ENCODE measurements at regions not wholly inside any gene's neighbourhood (a gene's known extent, or its start where the extent isn't known, plus 50 kb on each side); places are given as distances from the start of the nearest gene placed in this dataset.

DNA sequence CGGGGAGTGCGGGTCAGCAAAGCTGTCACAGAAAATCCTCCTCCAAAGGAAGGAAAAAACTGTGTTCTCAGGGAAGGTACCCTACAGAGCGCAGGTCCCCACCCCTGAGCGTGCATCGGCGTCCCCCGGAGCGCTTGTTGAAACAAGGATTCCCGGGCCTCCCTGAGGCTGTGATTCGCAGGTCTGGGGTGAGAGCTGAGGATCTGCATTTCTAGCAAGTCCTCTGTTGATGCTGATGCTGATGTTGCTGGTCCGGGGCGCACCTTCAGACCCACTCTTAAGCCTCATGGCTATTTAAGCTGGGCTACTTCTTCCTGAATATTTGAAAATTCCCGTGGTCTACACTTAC is 226.2 kb upstream of the IGF1R start:
- TF ChIP-seq, protein P1, sequence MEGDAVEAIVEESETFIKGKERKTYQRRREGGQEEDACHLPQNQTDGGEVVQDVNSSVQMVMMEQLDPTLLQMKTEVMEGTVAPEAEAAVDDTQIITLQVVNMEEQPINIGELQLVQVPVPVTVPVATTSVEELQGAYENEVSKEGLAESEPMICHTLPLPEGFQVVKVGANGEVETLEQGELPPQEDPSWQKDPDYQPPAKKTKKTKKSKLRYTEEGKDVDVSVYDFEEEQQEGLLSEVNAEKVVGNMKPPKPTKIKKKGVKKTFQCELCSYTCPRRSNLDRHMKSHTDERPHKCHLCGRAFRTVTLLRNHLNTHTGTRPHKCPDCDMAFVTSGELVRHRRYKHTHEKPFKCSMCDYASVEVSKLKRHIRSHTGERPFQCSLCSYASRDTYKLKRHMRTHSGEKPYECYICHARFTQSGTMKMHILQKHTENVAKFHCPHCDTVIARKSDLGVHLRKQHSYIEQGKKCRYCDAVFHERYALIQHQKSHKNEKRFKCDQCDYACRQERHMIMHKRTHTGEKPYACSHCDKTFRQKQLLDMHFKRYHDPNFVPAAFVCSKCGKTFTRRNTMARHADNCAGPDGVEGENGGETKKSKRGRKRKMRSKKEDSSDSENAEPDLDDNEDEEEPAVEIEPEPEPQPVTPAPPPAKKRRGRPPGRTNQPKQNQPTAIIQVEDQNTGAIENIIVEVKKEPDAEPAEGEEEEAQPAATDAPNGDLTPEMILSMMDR (conservative IDR thresholded peaks at IDR 0.05; ENCODE audit: low read depth, low read length) = no peak
- no peak for DNase-seq (ENCODE audit: low read depth)
- no peak overlapping the region for H3K4me3 ChIP-seq (ENCODE audit: low read length)

DNA sequence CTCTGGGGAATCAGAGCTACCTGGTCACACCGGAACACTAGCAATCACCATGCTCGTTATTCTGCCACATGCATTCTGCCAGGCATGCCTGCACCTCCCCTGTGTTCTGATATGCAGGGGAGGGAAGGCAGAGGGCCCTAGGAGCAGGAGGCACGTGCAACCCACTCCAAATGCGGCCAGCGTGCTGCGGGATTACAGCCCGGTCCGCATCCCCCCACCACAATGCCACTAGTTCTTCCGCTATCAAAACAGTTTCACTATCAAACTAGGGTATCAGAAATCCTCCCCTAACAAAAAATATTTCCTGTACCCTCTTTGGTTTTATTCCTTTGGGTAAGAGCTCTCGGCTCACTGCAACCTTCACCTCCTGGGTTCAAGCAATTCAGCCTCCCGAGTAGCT is 223.2 kb upstream of the IGF1R start:
- TF ChIP-seq, protein P1 (conservative IDR thresholded peaks at IDR 0.05; ENCODE audit: low read depth, low read length) = no peak
- DNase-seq (ENCODE audit: low read depth) = no peak
- H3K4me3 ChIP-seq (ENCODE audit: low read length) = no peak overlapping the region

DNA sequence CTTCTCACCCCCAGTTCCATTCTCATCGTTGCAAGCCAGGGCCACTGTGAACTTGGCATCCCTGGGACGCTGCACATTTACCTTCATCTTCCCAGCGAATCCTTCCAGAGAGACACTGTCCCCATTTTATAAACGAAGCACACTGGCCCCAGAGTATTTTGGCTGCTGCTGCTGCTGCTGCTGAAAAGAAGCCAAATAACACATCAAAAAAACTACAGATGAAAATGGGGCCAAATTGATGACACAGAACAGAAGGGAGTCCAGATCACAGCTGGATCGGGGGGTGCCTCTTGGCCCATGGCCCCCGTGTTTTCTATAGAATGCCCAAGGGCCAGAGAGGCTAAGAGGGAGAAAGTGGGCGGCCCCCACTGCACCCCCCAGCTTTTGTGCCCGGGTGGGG is 221.0 kb upstream of the IGF1R start:
- DNase-seq (ENCODE audit: low read depth) = no peak
- H3K4me3 ChIP-seq (ENCODE audit: low read length) = no peak overlapping the region
- TF ChIP-seq, protein P1 (conservative IDR thresholded peaks at IDR 0.05; ENCODE audit: low read depth, low read length) = no peak

DNA sequence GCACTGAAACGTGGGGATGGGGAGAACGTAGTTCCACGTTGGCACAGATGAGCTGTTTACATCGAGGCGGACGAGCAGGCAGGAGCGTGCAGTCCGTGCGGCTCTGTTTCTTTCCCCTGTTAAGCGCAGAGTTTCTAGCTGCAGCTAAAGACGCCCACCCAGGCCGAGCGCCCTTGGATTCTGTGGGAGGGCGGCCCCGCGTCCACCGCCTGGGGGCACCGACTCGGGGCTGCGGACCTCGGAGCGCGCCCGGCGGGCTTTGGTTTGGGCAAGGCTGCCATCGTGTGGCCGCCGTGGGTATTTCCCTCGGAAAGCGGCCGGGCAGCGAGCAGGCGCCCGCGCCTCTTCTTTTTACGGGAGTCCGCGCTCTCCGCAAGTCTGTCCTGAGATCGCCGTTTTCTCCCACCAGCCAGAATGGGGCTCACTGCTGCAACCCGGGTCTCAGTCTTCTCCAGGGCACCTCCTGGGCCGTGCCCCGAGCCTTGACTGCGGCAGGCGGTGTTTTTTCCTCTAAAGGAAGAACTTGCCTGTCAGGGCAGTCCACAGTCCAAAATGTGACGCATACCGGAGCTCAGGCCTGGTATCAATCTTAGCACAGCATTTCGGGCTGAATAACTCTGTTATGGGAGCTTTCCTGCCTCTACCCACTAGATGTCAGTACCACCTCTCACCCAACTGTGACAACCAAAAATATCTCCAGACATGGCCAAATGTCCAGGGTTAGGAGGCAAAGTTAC is 219.9 kb upstream of the IGF1R start:
- no peak for DNase-seq (ENCODE audit: low read depth)
- peak overlapping the region; percentile 45 for H3K4me3 ChIP-seq (ENCODE audit: low read length)

DNA sequence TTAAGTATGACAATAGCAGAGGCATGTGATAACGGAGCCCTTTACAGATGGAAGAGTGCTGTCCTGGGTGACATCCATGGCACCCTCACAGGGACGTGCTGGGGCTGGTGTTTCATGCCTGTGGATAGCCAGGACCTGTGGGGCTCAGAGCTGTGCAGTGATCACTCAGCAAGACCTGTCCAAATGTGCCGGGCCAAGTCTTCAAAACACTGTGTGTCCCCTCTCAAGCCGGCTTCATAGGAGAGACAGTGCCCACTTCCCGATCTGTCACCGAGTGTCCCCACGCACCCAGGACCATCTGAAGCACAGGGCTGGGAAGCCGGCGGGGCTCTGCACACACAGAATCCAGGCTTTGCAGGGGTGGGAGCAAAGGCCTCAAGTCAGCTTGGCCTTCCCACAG is 217.2 kb upstream of the IGF1R start:
- no peak overlapping the region for H3K4me3 ChIP-seq (ENCODE audit: low read length)
- no peak for DNase-seq (ENCODE audit: low read depth)
- TF ChIP-seq, protein P1 (conservative IDR thresholded peaks at IDR 0.05; ENCODE audit: low read depth, low read length) = no peak

More for the DNA sequence above, 219.9 kb upstream of the IGF1R start:
- TF ChIP-seq, protein P1 (conservative IDR thresholded peaks at IDR 0.05; ENCODE audit: low read depth, low read length) = peak; percentile 62

DNA sequence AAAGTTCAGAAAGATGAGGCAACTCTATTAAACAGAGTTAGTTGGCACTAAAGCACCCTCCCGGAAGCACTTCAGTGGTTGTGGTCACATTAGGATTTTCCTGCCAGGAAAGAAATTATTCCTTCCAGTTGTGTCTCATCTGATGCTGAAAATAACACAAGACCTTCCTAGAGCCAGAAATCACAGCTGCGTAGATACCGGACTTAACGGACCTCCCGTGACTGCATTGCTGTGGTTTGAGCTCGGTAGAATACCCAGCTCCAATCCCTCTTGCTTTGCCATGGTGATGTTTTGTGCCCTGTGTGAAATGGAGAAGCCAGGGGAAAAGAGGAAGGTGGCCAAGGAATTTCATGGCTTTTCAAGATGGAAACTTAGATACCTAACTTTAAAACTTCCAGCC is 215.0 kb upstream of the IGF1R start:
- no peak for DNase-seq (ENCODE audit: low read depth)
- TF ChIP-seq, protein P1 (conservative IDR thresholded peaks at IDR 0.05; ENCODE audit: low read depth, low read length) = no peak
- no peak overlapping the region for H3K4me3 ChIP-seq (ENCODE audit: low read length)

DNA sequence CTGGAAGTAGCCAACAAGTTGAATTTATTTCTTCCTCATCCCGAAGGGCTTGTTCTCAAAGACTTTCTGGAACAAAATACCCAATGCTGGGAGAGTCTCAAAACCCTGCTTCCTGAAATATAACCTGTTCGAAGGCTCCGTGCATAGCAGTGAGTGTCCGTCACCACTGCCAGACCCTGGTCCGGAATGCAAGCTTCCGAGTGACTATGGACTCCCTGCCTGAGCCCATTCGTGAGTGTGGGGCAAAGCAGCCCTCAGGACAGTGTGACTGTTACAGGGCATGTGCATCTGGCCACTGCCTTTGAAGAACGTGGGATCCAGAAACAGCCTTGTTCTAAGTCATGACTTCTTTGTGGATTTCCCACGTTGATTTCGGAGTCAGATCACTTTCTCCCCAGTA is 214.5 kb upstream of the IGF1R start:
- no peak for DNase-seq (ENCODE audit: low read depth)
- no peak overlapping the region for H3K4me3 ChIP-seq (ENCODE audit: low read length)
- TF ChIP-seq, protein P1 (conservative IDR thresholded peaks at IDR 0.05; ENCODE audit: low read depth, low read length) = no peak

Data from retinal pigment epithelial cell (primary cell).